A549 (cell line): ENCODE measurements at regions not wholly inside any gene's neighbourhood (a gene's known extent, or its start where the extent isn't known, plus 50 kb on each side); places are given as distances from the start of the nearest gene placed in this dataset.

Experiments used
- ATAC-seq, 2 experiments: fragments of 200-7000 bp in 1 of 2; fragments of >200 bp in 1 of 2; cut with Nextera tagmentation in 1 of 2; cut with Tn5 transposase in 1 of 2; 3 replicates each; pipeline versions ENCODE4 v1.8.0 to v1.9.1; 2018 to 2020; ENCODE audit warnings: mild to moderate bottlenecking in 1 of 2, moderate library complexity in 1 of 2
- CTCF ChIA-PET: fragments of 300-600 bp; sonication (Branson Sonifier 250); formaldehyde crosslinking; extraction: SDS; loops from one replicate; lab custom pipeline; 2021; ENCODE audit warnings: antibody characterized with exemption, inconsistent platforms; lab: Yijun Ruan, JAX
- POLR2A ChIA-PET: fragments of 350-600 bp; formaldehyde crosslinking; extraction: SDS; loops from one replicate; lab custom pipeline; 2021; ENCODE audit warnings: antibody characterized with exemption, inconsistent platforms; lab: Yijun Ruan, JAX
- DNase-seq, 2 experiments: peaks; one replicate each; pipeline versions ENCODE4 v3.0.0 to v3.0.0-alpha.2; 2011 to 2016; ENCODE audit warnings: low read depth in 1 of 2, low spot score in 1 of 2
- FAIRE-seq: peaks from 2 replicates; lab custom pipeline; 2011; peaks lifted over from hg19 to GRCh38; lab: Jason Lieb, UNC
- H3K27ac ChIP-seq, 2 experiments: fragments of >200 bp; sonication (Bioruptor Twin); formaldehyde crosslinking; 3 replicates each; pipeline ENCODE4 v1.5.1; 2016 to 2017
- H3K4me1 ChIP-seq: fragments of >200 bp; sonication (Bioruptor Twin); formaldehyde crosslinking; 3 replicates; pipeline ENCODE4 v1.6.1; 2016
- H3K4me2 ChIP-seq: fragments of >200 bp; sonication (Bioruptor Twin); formaldehyde crosslinking; 3 replicates; pipeline ENCODE4 v1.6.1; 2016
- H3K4me3 ChIP-seq: fragments of >200 bp; sonication (Bioruptor Twin); formaldehyde crosslinking; 3 replicates; pipeline ENCODE4 v1.5.1; 2016
- H3K9me3 ChIP-seq: fragments of >200 bp; sonication (Bioruptor Twin); formaldehyde crosslinking; 3 replicates; pipeline ENCODE4 v1.6.1; 2016
- BHLHE40 ChIP-seq: IDR thresholded peaks from 2 replicates; pipeline ENCODE4 v1.6.1; 2012; ENCODE audit warnings: low read depth, low read length, inconsistent platforms
- CHD4 ChIP-seq: fragments of 200-600 bp; sonication (generic); IDR thresholded peaks from 2 replicates; pipeline ENCODE4 v1.6.1; 2016; ENCODE audit warnings: antibody characterized with exemption, mild to moderate bottlenecking, borderline replicate concordance
- EHMT2 ChIP-seq: fragments of 200-600 bp; sonication (generic); IDR thresholded peaks from 2 replicates; pipeline ENCODE4 v1.6.1; 2016; ENCODE audit warnings: antibody characterized with exemption, low read depth, mild to moderate bottlenecking, moderate library complexity
- EP300 ChIP-seq, 2 experiments: fragments of >200 bp; sonication (Bioruptor Twin); formaldehyde crosslinking; IDR thresholded peaks; 2 replicates in 1 of 2; 3 replicates in 1 of 2; pipeline ENCODE4 v1.6.1; 2016 to 2017
- FOSL2 ChIP-seq, 2 experiments: fragments of 450-650 bp in 1 of 2; fragments of >200 bp in 1 of 2; sonication (Bioruptor Twin) in 1 of 2; formaldehyde crosslinking; IDR thresholded peaks; 2 replicates each; pipeline versions ENCODE4 v1.5.0 to v1.6.1; 2016 to 2020; ENCODE audit warnings: mild to moderate bottlenecking in 1 of 2, moderate library complexity in 1 of 2
- HDAC2 ChIP-seq: fragments of 200-600 bp; sonication (generic); IDR thresholded peaks from 2 replicates; pipeline ENCODE4 v1.6.1; 2016
- HEYL ChIP-seq: fragments of 250-450 bp; sonication (Bioruptor Pico); IDR thresholded peaks from 2 replicates; pipeline ENCODE4 v1.8.0; 2021; ENCODE audit warnings: mild to moderate bottlenecking, moderate library complexity
- HOXA7 ChIP-seq: fragments of 250-450 bp; sonication (Bioruptor Pico); IDR thresholded peaks from 2 replicates; pipeline ENCODE4 v1.5.0; 2020; ENCODE audit warnings: mild to moderate bottlenecking, moderate library complexity
- JUN ChIP-seq, 2 experiments: fragments of >200 bp; sonication (Bioruptor Twin); formaldehyde crosslinking; IDR thresholded peaks; 2 replicates in 1 of 2; 3 replicates in 1 of 2; pipeline ENCODE4 v1.6.1; 2016 to 2017
- JUNB ChIP-seq: fragments of >200 bp; sonication (Bioruptor Twin); formaldehyde crosslinking; IDR thresholded peaks from 2 replicates; pipeline ENCODE4 v1.6.1; 2016
- KDM5A ChIP-seq: fragments of 200-600 bp; sonication (generic); IDR thresholded peaks from 2 replicates; pipeline ENCODE4 v1.6.1; 2016; ENCODE audit warnings: antibody characterized with exemption, mild to moderate bottlenecking
- MAFK ChIP-seq: fragments of 450-650 bp; IDR thresholded peaks from 2 replicates; pipeline ENCODE4 v1.6.1; 2014; ENCODE audit not compliant: partially characterized antibody
- MYC ChIP-seq: IDR thresholded peaks from 2 replicates; pipeline ENCODE4 v1.6.1; 2012; ENCODE audit warnings: mild to moderate bottlenecking, inconsistent platforms, low read length, improper control_type of control experiment, borderline replicate concordance
- NFE2L2 ChIP-seq: fragments of 150-350 bp; conservative IDR thresholded peaks from 2 replicates; pipeline ENCODE4 v1.6.1; 2014; ENCODE audit warnings: low read length
- NR3C1 ChIP-seq: fragments of >200 bp; sonication (Bioruptor Twin); formaldehyde crosslinking; IDR thresholded peaks from 3 replicates; pipeline ENCODE4 v1.6.1; 2017
- PHF8 ChIP-seq: fragments of 200-600 bp; sonication (generic); IDR thresholded peaks from 2 replicates; pipeline ENCODE4 v1.6.1; 2016; ENCODE audit warnings: low read depth, mild to moderate bottlenecking, antibody characterized with exemption, moderate library complexity, borderline replicate concordance
- POLR2A ChIP-seq: IDR thresholded peaks from 2 replicates; pipeline ENCODE4 v1.6.1; 2012; ENCODE audit warnings: mild to moderate bottlenecking, low read length
- RCOR1 ChIP-seq: fragments of 150-350 bp; IDR thresholded peaks from 2 replicates; pipeline ENCODE4 v1.6.1; 2014; ENCODE audit warnings: antibody characterized with exemption, low read length, low read depth
- RNF2 ChIP-seq: fragments of 200-600 bp; sonication (generic); IDR thresholded peaks from 2 replicates; pipeline ENCODE4 v1.6.1; 2016; ENCODE audit warnings: low read depth, mild to moderate bottlenecking, antibody characterized with exemption, moderate library complexity, borderline replicate concordance
- TP53 ChIP-seq: fragments of 250-450 bp; sonication (Bioruptor Pico); IDR thresholded peaks from 2 replicates; pipeline ENCODE4 v1.5.0; 2021; ENCODE audit warnings: mild to moderate bottlenecking, moderate library complexity
- ZFP36 ChIP-seq: fragments of 450-650 bp; IDR thresholded peaks from 2 replicates; pipeline ENCODE4 v1.6.1; 2014; ENCODE audit warnings: borderline replicate concordance; ENCODE audit not compliant: partially characterized antibody
- ZSCAN20 ChIP-seq: fragments of 250-450 bp; sonication (Bioruptor Pico); IDR thresholded peaks from 2 replicates; pipeline ENCODE4 v1.8.0; 2022; ENCODE audit warnings: mild to moderate bottlenecking, moderate library complexity
- WGBS: methylation state at CpG from one replicate; pipeline ENCODE4 v1.1.6; 2017; ENCODE audit errors: missing lambda C conversion rate; 5-methylcytosine and 5-hydroxymethylcytosine counted together
- TF ChIP-seq, protein P1 (sequence below): IDR thresholded peaks from 2 replicates; pipeline ENCODE4 v1.6.1; 2012
- TF ChIP-seq, protein P2 (sequence below): fragments of 150-350 bp; IDR thresholded peaks from 2 replicates; pipeline ENCODE4 v1.6.1; 2014; ENCODE audit warnings: low read depth, mild to moderate bottlenecking, low read length
- TF ChIP-seq, protein P3 (sequence below): IDR thresholded peaks from 2 replicates; pipeline ENCODE4 v1.6.1; 2012; ENCODE audit warnings: low read depth, borderline replicate concordance

GRCh38 chr6:140041056-140041455 is 666.6 kb upstream of the CITED2 start:
- ATAC-seq = no peak
- Histone ChIP-seq H3K4me2 (no peak overlapping the region), H3K27ac (0 out of 6 replicates have a peak overlapping the region, but pooled peaks of 1 of the 2 experiments have one; percentile 21)
- no peak for TF ChIP-seq BHLHE40
- TF ChIP-seq, protein P1, sequence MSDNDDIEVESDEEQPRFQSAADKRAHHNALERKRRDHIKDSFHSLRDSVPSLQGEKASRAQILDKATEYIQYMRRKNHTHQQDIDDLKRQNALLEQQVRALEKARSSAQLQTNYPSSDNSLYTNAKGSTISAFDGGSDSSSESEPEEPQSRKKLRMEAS = no peak
- TF ChIP-seq, protein P2, sequence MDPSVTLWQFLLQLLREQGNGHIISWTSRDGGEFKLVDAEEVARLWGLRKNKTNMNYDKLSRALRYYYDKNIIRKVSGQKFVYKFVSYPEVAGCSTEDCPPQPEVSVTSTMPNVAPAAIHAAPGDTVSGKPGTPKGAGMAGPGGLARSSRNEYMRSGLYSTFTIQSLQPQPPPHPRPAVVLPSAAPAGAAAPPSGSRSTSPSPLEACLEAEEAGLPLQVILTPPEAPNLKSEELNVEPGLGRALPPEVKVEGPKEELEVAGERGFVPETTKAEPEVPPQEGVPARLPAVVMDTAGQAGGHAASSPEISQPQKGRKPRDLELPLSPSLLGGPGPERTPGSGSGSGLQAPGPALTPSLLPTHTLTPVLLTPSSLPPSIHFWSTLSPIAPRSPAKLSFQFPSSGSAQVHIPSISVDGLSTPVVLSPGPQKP = no peak
- no peak for TF ChIP-seq JUN (IDR thresholded peaks at IDR 0.05)
- no peak for TF ChIP-seq POLR2A
- TF ChIP-seq MYC = no peak
- no peak for TF ChIP-seq JUNB
- TF ChIP-seq RCOR1 = no peak
- no peak for TF ChIP-seq FOSL2 (IDR thresholded peaks at IDR 0.05)
- TF ChIP-seq FOSL2 (CRISPR knock-in tag; IDR thresholded peaks at IDR 0.05) = no peak
- TF ChIP-seq MAFK = no peak
- no peak for TF ChIP-seq PHF8
- TF ChIP-seq NFE2L2 = no peak
- TF ChIP-seq NR3C1 = no peak
- no peak for TF ChIP-seq ZSCAN20
- no peak for TF ChIP-seq HDAC2
- TF ChIP-seq KDM5A = no peak
- no peak for TF ChIP-seq TP53 (CRISPR knock-in tag)
- TF ChIP-seq, all 56 proteins: peak for 0
- ChIA-PET POLR2A (no interaction called here), CTCF (no interaction called here)
- FAIRE-seq = no peak
- Histone ChIP-seq H3K4me3 (no peak overlapping the region), H3K4me1 (peaks cover 30% of the 10 kb centered on the region), H3K9me3 (peaks cover 12% of the 10 kb centered on the region; the same call in 2 of the 3 replicates)
- no peak for DNase-seq

DNA sequence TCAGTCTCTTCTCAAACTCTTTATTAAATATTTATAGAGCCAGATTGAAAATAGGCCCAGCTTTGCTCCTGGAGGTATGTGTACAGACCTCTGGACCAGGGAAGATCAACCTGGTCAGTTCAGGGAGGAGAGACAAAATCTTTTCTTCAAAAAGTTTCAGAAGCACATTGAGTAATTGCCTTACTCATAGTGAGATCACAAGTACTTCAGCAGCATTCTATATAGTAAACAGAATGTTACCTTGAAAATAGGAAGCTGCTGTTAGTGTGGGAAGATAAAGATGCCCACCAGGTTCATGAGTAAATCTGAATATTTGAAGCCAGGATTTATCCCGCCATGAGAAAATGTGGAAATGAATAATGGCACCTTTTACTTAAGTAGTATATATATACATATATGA is 665.9 kb upstream of the CITED2 start:
- TF ChIP-seq HOXA7 (CRISPR knock-in tag) = no peak
- no peak for TF ChIP-seq CHD4
- TF ChIP-seq POLR2A = no peak
- TF ChIP-seq NR3C1 = no peak
- no peak for TF ChIP-seq RNF2
- no peak for TF ChIP-seq ZFP36
- TF ChIP-seq, protein P1 = no peak
- TF ChIP-seq EHMT2 = no peak
- no peak for TF ChIP-seq BHLHE40
- no peak for TF ChIP-seq PHF8
- no peak for TF ChIP-seq EP300 (IDR thresholded peaks at IDR 0.05)
- TF ChIP-seq, protein P3, sequence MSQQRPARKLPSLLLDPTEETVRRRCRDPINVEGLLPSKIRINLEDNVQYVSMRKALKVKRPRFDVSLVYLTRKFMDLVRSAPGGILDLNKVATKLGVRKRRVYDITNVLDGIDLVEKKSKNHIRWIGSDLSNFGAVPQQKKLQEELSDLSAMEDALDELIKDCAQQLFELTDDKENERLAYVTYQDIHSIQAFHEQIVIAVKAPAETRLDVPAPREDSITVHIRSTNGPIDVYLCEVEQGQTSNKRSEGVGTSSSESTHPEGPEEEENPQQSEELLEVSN = no peak
- no peak for TF ChIP-seq HEYL
- TF ChIP-seq, all 56 proteins: peak for 0
- FAIRE-seq (no peak), ATAC-seq (no peak), DNase-seq (no peak)
- Histone ChIP-seq H3K9me3 (peaks cover 14% of the 10 kb centered on the region; the same call in 2 of the 3 replicates), H3K27ac (0 out of 6 replicates have a peak overlapping the region, but pooled peaks of 1 of the 2 experiments have one; percentile 5), H3K4me3 (no peak overlapping the region), H3K4me1 (peaks cover 30% of the 10 kb centered on the region), H3K4me2 (no peak overlapping the region)
- 83% methylated on average over 1 of the region's 1 CpG for WGBS
- ChIA-PET POLR2A (no interaction called here), CTCF (no interaction called here)
